H9 (cell line): ENCODE measurements at regions not wholly inside any gene's neighbourhood (a gene's known extent, or its start where the extent isn't known, plus 50 kb on each side); places are given as distances from the start of the nearest gene placed in this dataset.

ENCODE experiments used
- DNase-seq: peaks from one replicate; pipeline ENCODE4 v3.0.0-alpha.2; 2017
- H2AFZ ChIP-seq: one replicate; pipeline ENCODE4 v1.6.1; 2013; ENCODE audit warnings: mild to moderate bottlenecking, low read length, control low read depth, moderate library complexity
- H2AK5ac ChIP-seq: 2 replicates; pipeline ENCODE4 v1.6.1; 2013; ENCODE audit warnings: low read length, control low read depth, mixed read lengths; ENCODE audit not compliant: insufficient read length
- H2BK120ac ChIP-seq: one replicate; pipeline ENCODE4 v1.6.1; 2013; ENCODE audit warnings: low read depth, mild to moderate bottlenecking, low read length, control low read depth, inconsistent platforms; ENCODE audit not compliant: poor library complexity, severe bottlenecking
- H2BK12ac ChIP-seq: 2 replicates; pipeline ENCODE4 v1.6.1; 2013; ENCODE audit warnings: low read length, control low read depth, mixed read lengths, low read depth; ENCODE audit not compliant: insufficient read length
- H2BK15ac ChIP-seq: 2 replicates; pipeline ENCODE4 v1.6.1; 2013; ENCODE audit warnings: low read depth, low read length, control low read depth
- H2BK20ac ChIP-seq: one replicate; pipeline ENCODE4 v1.6.1; 2013; ENCODE audit warnings: low read depth, mild to moderate bottlenecking, low read length, control low read depth, inconsistent platforms; ENCODE audit not compliant: poor library complexity, severe bottlenecking
- H2BK5ac ChIP-seq: 2 replicates; pipeline ENCODE4 v1.6.1; 2013; ENCODE audit warnings: low read length, control low read depth, mixed read lengths; ENCODE audit not compliant: insufficient read length
- H3K14ac ChIP-seq: 2 replicates; pipeline ENCODE4 v1.6.1; 2013; ENCODE audit warnings: low read length, control low read depth; ENCODE audit not compliant: insufficient read depth
- H3K18ac ChIP-seq: 2 replicates; pipeline ENCODE4 v1.6.1; 2013; ENCODE audit warnings: low read depth, mild to moderate bottlenecking, mixed read lengths, low read length, control low read depth; ENCODE audit not compliant: insufficient read length
- H3K23ac ChIP-seq: 2 replicates; pipeline ENCODE4 v1.6.1; 2013; ENCODE audit warnings: low read length, control low read depth, mixed read lengths, low read depth; ENCODE audit not compliant: insufficient read length
- H3K23me2 ChIP-seq: 2 replicates; pipeline ENCODE4 v1.6.1; 2013; ENCODE audit warnings: low read depth, mild to moderate bottlenecking, mixed read lengths, low read length, control low read depth; ENCODE audit not compliant: insufficient read length, poor library complexity, severe bottlenecking
- H3K27ac ChIP-seq: 2 replicates; pipeline ENCODE4 v1.5.1; 2013; ENCODE audit warnings: low read length, control low read depth, mixed read lengths, low read depth; ENCODE audit not compliant: insufficient read length
- H3K27me3 ChIP-seq: 2 replicates; pipeline ENCODE4 v1.6.1; 2013; ENCODE audit warnings: low read length, control low read depth, inconsistent platforms; ENCODE audit not compliant: insufficient read depth
- H3K4ac ChIP-seq: 2 replicates; pipeline ENCODE4 v1.6.1; 2013; ENCODE audit warnings: low read depth, mild to moderate bottlenecking, control low read depth, inconsistent platforms, low read length, moderate library complexity
- H3K4me1 ChIP-seq: 2 replicates; pipeline ENCODE4 v1.6.1; 2013; ENCODE audit warnings: low read length, control low read depth, inconsistent platforms; ENCODE audit not compliant: insufficient read depth
- H3K4me2 ChIP-seq: 2 replicates; pipeline ENCODE4 v1.6.1; 2013; ENCODE audit warnings: low read length, control low read depth, mixed read lengths; ENCODE audit not compliant: insufficient read length, insufficient read depth
- H3K56ac ChIP-seq: 2 replicates; pipeline ENCODE4 v1.6.1; 2013; ENCODE audit warnings: low read depth, mild to moderate bottlenecking, mixed read lengths, low read length, control low read depth; ENCODE audit not compliant: insufficient read length
- H3K79me1 ChIP-seq: 2 replicates; pipeline ENCODE4 v1.6.1; 2013; ENCODE audit warnings: low read depth, mild to moderate bottlenecking, moderate library complexity, low read length, control low read depth, inconsistent platforms; ENCODE audit not compliant: insufficient read depth, poor library complexity, severe bottlenecking
- H3K79me2 ChIP-seq: 2 replicates; pipeline ENCODE4 v1.6.1; 2013; ENCODE audit warnings: low read length, control low read depth, inconsistent platforms; ENCODE audit not compliant: insufficient read depth
- H3K9ac ChIP-seq: 2 replicates; pipeline ENCODE4 v1.6.1; 2013; ENCODE audit warnings: low read length, control low read depth, mixed read lengths; ENCODE audit not compliant: insufficient read length; ENCODE audit errors: extremely low read depth
- H3K9me3 ChIP-seq: one replicate; pipeline ENCODE4 v1.6.1; 2013; ENCODE audit warnings: low read depth, low read length, inconsistent platforms; ENCODE audit not compliant: control insufficient read depth
- H3T11ph ChIP-seq: one replicate; pipeline ENCODE4 v1.6.1; 2013; ENCODE audit warnings: mild to moderate bottlenecking, low read length, control low read depth, inconsistent platforms
- H4K20me1 ChIP-seq: one replicate; pipeline ENCODE4 v1.6.1; 2013; ENCODE audit not compliant: control insufficient read depth, insufficient read length, insufficient read depth
- H4K5ac ChIP-seq: 2 replicates; pipeline ENCODE4 v1.6.1; 2013; ENCODE audit warnings: low read depth, mild to moderate bottlenecking, mixed read lengths, low read length, control low read depth; ENCODE audit not compliant: insufficient read length
- H4K8ac ChIP-seq: replicated peaks from 2 replicates; pipeline ENCODE4 v1.6.1; 2013; ENCODE audit warnings: low read length, control low read depth, mixed read lengths, low read depth; ENCODE audit not compliant: insufficient read length
- H4K91ac ChIP-seq: 2 replicates; pipeline ENCODE4 v1.6.1; 2013; ENCODE audit warnings: low read depth, mild to moderate bottlenecking, moderate library complexity, mixed read lengths, low read length, control low read depth; ENCODE audit not compliant: insufficient read length
- H3K27ac Mint-ChIP-seq, 3 experiments: 2 replicates in 2 of 3; 3 replicates in 1 of 3; pipeline ENCODE4 v1.8.0; 2020 to 2021; ENCODE audit warnings: mixed read lengths in 3 of 3, mild to moderate bottlenecking in 1 of 3, moderate library complexity in 1 of 3
- H3K27me3 Mint-ChIP-seq: 2 replicates; pipeline ENCODE4 v1.8.0; 2021; ENCODE audit warnings: low read depth, mild to moderate bottlenecking, moderate library complexity, mixed read lengths
- H3K36me3 Mint-ChIP-seq, 3 experiments: 2 replicates in 2 of 3; 3 replicates in 1 of 3; pipeline ENCODE4 v1.8.0; 2020 to 2021; ENCODE audit warnings: low read depth in 3 of 3, mixed read lengths in 3 of 3; ENCODE audit not compliant: insufficient read depth in 1 of 3
- H3K4me1 Mint-ChIP-seq, 2 experiments: 2 replicates each; pipeline ENCODE4 v1.8.0; 2020; ENCODE audit warnings: mixed read lengths in 2 of 2
- H3K4me3 Mint-ChIP-seq, 2 experiments: 2 replicates in 1 of 2; 3 replicates in 1 of 2; pipeline ENCODE4 v1.8.0; 2020 to 2021; ENCODE audit warnings: mild to moderate bottlenecking in 2 of 2, mixed read lengths in 2 of 2, moderate library complexity in 1 of 2
- H3K9me3 Mint-ChIP-seq, 2 experiments: 2 replicates in 1 of 2; 3 replicates in 1 of 2; pipeline ENCODE4 v1.8.0; 2020; ENCODE audit warnings: mild to moderate bottlenecking in 2 of 2, mixed read lengths in 2 of 2, moderate library complexity in 1 of 2
- whole genome bisulfite sequencing: extraction: QIAGEN DNeasy Blood & Tissue Kit; methylation state at CpG from one replicate; pipeline ENCODE4 v1.1.7; 2013; ENCODE audit warnings: missing lambda C conversion rate, low lambda C conversion rate, mixed read lengths; ENCODE audit not compliant: insufficient read length; ENCODE audit errors: extremely low coverage; 5-methylcytosine and 5-hydroxymethylcytosine counted together
- TF ChIP-seq, protein P1 (sequence below): fragments of 200-600 bp; sonication (generic); conservative IDR thresholded peaks from 3 replicates; pipeline ENCODE4 v1.8.0; 2021; ENCODE audit warnings: antibody characterized with exemption, mild to moderate bottlenecking

DNA sequence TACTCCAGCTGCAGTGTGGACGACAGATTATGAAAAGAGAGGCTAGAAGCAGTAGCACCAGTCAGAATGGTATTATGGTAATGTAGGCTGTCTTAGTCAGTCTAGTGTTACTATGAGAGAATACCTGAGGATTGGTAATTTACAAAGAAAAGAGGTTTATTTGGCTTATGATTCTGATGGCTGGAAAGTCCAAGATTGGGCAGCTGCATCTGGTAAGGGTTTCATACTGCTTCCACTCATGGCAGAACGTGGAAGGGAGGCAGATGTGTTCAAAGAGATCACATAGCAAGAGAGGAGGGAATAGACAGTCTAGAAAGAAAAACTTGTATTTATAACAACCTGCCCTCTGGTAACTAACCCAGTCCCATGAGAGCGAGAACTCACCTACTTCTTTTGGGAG is 77.3 kb upstream of the NAV2 start:
- Histone ChIP-seq H3K4ac (no peak overlapping the region), H4K8ac (no peak overlapping the region), H2BK20ac (no peak overlapping the region), H3K4me1 (no peaks in the 10 kb centered on the region), H2BK5ac (no peak overlapping the region), H3K23ac (no peak overlapping the region), H3K27me3 (no peaks in the 10 kb centered on the region), H3K79me1 (no peaks in the 10 kb centered on the region), H3K56ac (no peak overlapping the region), H3K18ac (no peak overlapping the region), H4K91ac (no peak overlapping the region), H4K5ac (no peak overlapping the region), H3K14ac (no peak overlapping the region), H4K20me1 (no peaks in the 10 kb centered on the region), H2BK15ac (no peak overlapping the region), H2AK5ac (no peak overlapping the region), H3K9me3 (no peaks in the 10 kb centered on the region), H2AFZ (no peak overlapping the region), H3K23me2 (no peaks in the 10 kb centered on the region), H3K4me2 (no peak overlapping the region), H2BK12ac (no peak overlapping the region), H3T11ph (no peak overlapping the region), H3K27ac (no peak overlapping the region), H2BK120ac (no peak overlapping the region), H3K9ac (no peak overlapping the region), H3K79me2 (no peaks in the 10 kb centered on the region)
- no peaks in the 10 kb centered on the region for H3K36me3 Mint-ChIP-seq
- H3K4me3 Mint-ChIP-seq, result no peak overlapping the region
- no peak for DNase-seq
- TF ChIP-seq, protein P1, sequence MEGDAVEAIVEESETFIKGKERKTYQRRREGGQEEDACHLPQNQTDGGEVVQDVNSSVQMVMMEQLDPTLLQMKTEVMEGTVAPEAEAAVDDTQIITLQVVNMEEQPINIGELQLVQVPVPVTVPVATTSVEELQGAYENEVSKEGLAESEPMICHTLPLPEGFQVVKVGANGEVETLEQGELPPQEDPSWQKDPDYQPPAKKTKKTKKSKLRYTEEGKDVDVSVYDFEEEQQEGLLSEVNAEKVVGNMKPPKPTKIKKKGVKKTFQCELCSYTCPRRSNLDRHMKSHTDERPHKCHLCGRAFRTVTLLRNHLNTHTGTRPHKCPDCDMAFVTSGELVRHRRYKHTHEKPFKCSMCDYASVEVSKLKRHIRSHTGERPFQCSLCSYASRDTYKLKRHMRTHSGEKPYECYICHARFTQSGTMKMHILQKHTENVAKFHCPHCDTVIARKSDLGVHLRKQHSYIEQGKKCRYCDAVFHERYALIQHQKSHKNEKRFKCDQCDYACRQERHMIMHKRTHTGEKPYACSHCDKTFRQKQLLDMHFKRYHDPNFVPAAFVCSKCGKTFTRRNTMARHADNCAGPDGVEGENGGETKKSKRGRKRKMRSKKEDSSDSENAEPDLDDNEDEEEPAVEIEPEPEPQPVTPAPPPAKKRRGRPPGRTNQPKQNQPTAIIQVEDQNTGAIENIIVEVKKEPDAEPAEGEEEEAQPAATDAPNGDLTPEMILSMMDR, result no peak
- H3K27ac Mint-ChIP-seq, result no peak overlapping the region
- no peaks in the 10 kb centered on the region for H3K4me1 Mint-ChIP-seq
- peaks cover 0 to 5% of the 10 kb centered on the region in 2 experiments; a peak in 2 of 5 replicates for H3K9me3 Mint-ChIP-seq
- H3K27me3 Mint-ChIP-seq, result no peaks in the 10 kb centered on the region
- WGBS, result no CpG with 5 or more reads among the region's 3 CpGs
